NCI-H69 (cell line): ENCODE measurements at regions not wholly inside any gene's neighbourhood (a gene's known extent, or its start where the extent isn't known, plus 50 kb on each side); places are given as distances from the start of the nearest gene placed in this dataset.

Source experiments
- DNase-seq: peaks from one replicate; lab custom pipeline; 2025; lab: John Stamatoyannopoulos, UW

DNA sequence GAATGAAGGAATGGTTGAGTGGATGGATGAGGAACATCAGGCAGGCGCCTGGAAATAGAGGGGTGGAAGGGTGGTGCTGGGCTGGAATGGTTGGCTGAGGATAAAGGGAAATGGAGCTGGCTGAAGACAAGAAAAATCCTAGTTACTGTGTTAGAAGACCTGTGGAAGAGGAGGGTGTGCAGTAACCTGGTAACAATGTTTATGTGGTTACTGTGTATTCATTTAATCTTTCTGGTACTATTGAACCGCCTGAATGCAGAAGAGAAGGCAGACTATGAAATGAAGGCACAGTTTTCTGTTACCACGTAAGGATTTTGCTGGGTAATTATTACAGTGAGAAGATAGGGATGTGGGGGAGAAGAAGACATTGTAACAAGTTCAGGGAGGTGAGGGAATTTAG lies 110.3 kb upstream of the MGAT5 start:
- DNase-seq = no peak

DNA sequence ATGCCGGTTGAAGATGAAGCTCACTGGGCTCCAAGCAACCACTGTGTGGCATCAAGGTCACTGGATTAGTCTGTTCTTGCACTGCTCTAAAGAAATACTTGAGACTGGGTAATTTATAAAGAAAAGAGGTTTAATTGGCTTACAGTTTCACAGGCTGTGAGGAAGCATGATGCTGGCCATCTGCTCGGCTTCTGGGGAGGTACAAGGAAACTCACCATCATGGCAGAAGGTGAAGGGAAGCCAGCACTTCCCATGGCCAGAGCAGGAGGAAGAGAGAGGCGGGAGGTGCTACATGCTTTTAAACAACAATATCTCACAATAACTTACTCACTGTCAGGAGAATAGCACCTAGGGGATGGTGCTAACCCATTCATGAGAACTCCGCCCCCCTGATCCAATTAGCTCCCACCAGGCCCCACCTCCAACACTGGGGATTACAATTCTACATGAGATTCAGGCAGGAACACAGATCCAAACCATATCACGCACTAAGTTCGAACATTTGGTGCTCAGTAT lies 109.7 kb upstream of the MGAT5 start:
- DNase-seq = peak; percentile 29

- DNase-seq = no peak
These were observed 109.2 kb upstream of the MGAT5 start for GRCh38 chr2:134144651-134145050.

DNA sequence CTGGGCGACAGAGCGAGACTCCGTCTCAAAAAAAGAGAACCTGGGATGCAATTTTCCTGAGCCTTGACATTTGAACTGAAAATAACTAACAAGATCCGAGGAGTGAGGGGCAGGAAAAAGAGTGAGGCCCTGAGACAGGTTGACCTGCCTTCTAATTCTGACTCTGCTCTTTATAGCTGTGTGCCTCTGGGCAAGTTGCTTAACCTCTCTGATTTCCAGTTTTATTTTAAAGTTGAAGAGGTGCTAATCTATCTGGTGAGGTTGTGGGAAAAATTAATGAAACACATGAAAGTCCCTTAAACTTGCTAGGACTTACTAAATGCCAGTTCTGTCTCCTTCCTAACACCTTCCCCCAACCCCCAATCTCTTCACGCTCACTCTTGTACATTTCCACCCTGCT lies 108.4 kb upstream of the MGAT5 start:
- DNase-seq = no peak

GRCh38 chr2:134146161-134146560 lies 107.7 kb upstream of the MGAT5 start:
- no peak for DNase-seq

- no peak for DNase-seq
These were observed 107.3 kb upstream of the MGAT5 start for GRCh38 chr2:134146620-134147019.

- no peak for DNase-seq
These were observed 105.7 kb upstream of the MGAT5 start for GRCh38 chr2:134148172-134148571.

DNA sequence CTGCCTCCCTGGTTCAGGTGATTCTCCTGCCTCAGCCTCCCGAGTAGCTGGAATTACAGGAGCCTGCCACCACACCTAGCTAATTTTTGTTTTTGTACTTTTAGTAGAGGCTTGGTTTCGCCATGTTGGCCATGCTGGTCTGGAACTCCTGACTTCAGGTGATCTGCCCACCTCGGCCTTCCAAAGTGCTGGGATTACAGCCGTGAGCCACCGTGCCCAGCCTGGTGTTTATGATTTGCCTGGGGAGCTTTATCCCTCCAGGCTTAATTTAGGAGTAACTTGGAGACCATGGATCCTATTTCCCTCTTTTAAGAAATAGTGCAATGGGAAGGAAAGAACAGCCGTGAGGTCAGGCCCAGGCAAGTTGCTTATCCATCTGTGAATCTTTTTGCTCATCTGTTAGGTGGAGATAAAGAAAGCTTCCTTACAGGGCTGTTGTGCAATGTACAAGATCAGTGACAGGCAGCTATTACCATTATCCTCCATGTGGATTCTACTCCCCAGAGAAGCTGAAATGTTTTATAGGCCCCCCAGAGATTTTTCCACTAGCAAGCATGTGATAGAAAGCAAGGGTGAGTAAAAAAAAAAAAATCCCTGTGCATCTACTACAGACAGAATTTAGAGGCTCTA lies 104.9 kb upstream of the MGAT5 start:
- peak; percentile 31 for DNase-seq

DNA sequence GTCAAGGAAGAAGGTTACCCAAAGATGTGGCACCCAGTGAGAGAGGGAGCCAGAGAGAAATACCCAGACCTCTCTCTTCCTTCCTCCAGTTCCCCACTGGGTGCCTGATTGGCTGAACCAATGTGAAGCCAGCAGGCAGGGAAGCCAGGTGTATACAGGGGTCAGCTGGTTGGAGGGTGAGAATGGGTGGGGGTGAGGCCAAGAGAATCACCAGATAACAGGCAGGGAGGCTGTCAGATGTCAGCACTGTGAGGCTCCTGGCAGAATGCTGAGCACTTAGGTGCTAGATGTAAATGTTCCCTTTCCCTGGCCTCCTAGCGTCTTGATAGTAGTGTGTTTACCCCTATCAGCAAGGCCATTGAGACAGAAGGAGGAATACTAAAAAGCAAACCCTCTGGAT lies 104.0 kb upstream of the MGAT5 start:
- DNase-seq = no peak

- DNase-seq = peak; percentile 11
These were observed 103.1 kb upstream of the MGAT5 start for GRCh38 chr2:134150760-134151159.

GRCh38 chr2:134152045-134153010 lies 101.5 kb upstream of the MGAT5 start:
- no peak for DNase-seq

DNA sequence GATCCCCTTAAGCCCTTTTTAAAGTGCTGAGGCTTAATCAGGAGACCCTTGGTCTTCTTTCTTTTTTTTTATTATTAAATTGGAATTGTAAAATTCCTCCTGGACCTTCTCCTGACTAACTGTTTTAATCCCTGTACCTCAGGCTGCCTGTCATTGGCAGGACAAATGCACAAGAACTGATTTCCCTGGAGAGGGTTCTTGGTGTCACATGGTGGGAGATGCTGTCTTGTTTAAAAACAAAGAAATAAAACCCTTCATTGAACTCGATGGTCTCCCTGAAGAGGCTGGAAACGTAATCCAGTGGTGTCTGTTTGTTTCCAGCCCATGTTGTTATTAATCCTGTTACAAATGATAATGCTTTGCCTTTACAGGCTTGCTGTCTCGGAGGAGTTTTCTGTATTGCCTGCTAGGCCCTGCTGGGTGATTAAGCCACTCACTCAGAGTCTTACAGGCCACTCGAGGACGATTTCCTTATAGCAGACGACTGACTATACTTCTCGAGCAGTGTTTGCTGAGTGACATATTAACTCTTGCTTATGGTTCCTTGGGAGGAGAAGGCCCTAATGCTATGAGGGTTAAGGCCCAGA lies 100.5 kb upstream of the MGAT5 start:
- DNase-seq = no peak

GRCh38 chr2:134154246-134154645 lies 99.6 kb upstream of the MGAT5 start:
- no peak for DNase-seq

DNA sequence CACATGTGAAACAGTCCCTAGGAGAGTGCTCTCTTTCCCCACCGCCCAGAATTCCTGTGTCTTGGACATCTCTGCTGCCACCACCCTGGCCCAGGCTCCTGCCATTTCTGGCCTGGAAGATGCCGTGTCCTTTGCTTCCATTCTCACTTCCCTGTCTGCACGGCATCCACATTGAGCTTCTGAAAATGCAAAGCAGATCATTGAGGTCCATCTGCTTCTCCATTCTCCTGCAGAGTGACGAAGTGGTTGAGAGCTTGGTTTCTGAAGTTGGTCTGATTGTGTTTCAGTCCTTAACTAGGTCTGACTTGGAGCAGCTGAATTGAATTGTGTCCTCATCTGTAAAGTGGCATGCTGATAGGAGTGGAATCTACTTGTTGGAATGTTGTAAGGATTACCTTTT lies 98.7 kb upstream of the MGAT5 start:
- no peak for DNase-seq

DNA sequence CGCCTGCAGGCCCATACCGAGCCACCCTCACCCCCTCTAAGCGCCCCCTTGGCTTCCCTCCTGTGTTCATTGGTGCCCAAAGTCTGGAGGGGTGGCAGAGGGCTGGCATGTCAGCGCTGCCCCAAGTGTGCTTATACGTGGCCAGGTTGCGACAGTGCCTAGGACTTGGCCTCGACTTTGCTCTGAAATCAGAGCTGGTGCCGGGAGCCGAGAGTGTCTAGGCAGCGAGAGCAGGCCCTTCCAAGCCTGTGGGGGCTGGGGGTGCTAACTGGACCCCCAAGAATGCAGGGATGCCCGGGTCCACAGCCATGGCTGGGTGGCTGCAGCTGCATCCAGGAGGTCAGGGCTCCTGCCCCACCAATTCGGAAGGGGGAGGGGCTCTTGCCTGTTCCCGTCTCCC lies 95.6 kb upstream of the MGAT5 start:
- no peak for DNase-seq

DNA sequence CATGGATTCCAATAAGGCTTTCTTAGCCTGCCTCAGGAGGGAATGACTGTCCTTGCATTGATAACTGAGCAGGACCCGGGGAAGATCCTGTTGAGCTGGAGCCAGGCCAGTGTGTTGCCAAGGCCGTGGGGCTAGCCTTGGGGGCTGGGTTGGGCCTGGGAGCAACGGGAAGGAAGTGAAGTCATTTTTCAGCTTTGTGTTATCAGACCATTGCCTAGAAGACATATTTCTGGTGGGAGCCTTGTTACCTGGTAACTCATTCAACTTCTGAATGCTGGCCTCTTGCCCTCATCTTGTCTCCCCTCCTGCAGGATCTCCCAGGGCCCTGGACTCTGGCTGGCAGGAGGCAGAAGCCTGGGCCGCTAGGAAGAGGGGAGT lies 92.7 kb upstream of the MGAT5 start:
- no peak for DNase-seq

- DNase-seq = no peak
These were observed 90.5 kb upstream of the MGAT5 start for GRCh38 chr2:134163336-134163735.

DNA sequence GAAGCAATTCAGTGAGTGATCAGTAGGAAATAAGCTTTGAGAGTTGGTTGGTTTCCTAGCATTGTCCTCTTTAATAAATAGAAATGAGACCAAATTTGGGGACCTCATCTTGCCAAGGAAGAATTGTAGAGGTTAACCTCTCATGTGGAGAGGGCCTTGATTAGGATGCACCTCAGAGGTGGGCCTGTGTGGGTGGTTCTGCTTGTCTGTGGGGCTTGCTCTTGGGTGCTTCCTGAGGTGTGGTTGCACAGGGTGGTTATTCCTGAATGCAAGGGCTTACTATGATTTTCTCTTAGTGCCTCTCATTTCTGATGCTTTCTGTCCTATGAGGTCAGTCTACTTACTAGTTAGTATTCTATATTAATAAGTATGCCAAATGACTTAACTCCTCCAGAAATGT lies 89.6 kb upstream of the MGAT5 start:
- DNase-seq = no peak

- peak; percentile 66 for DNase-seq
These were observed 86.9 kb upstream of the MGAT5 start for GRCh38 chr2:134167015-134167414.

GRCh38 chr2:134169788-134170187 lies 84.1 kb upstream of the MGAT5 start:
- DNase-seq = no peak

- no peak for DNase-seq
These were observed 83.6 kb upstream of the MGAT5 start for GRCh38 chr2:134170294-134170693.

GRCh38 chr2:134170700-134171099 lies 83.2 kb upstream of the MGAT5 start:
- no peak for DNase-seq
